ENCODE measurements at regions not wholly inside any gene's neighbourhood (a gene's known extent, or its start where the extent isn't known, plus 50 kb on each side); places are given as distances from the start of the nearest gene placed in this dataset.

- BruUV-seq (replicated peaks), result no TSS peak
- Histone ChIP-seq H3K9ac (ENCODE audit: low read length) (no peak overlapping the region), H3K36me3 (ENCODE audit: low read depth, low read length) (no peaks in the 10 kb centered on the region), H3K4me3 (ENCODE audit: low read length) (no peak overlapping the region), H3K9me3 (ENCODE audit: low read length) (no peaks in the 10 kb centered on the region), H3K79me2 (ENCODE audit: low read length) (no peaks in the 10 kb centered on the region), H4K20me1 (ENCODE audit: low read length) (no peaks in the 10 kb centered on the region), H3K4me2 (ENCODE audit: low read length) (no peak overlapping the region), H3F3A (ENCODE audit: low read length, unreplicated experiment) (no peaks in the 10 kb centered on the region), H2AFZ (ENCODE audit: low read length) (no peak overlapping the region), H3K9me2 (replicated peaks; ENCODE audit: low read length) (no peaks in the 10 kb centered on the region), H3K27ac (ENCODE audit: low read length) (no peak overlapping the region), H3K27me3 (ENCODE audit: low read length) (no peaks in the 10 kb centered on the region), H3K4me1 (ENCODE audit: insufficient read depth, low read length) (peaks cover 7% of the 10 kb centered on the region; the same call in 1 of the 2 replicates)
- no peak for DNase-seq
- intact Hi-C loops (cut with micrococcal nuclease), result no loop called here
- ChIA-PET CTCF (no interaction called here), POLR2A (ENCODE audit: unreplicated experiment) (no interaction called here)
- TF ChIP-seq CTCF (conservative IDR thresholded peaks at IDR 0.05; ENCODE audit: low read depth, low read length), result no peak
- no peak for TF ChIP-seq EZH2phosphoT487 (IDR thresholded peaks at IDR 0.05; ENCODE audit: borderline replicate concordance, low read length)
- ATAC-seq, result no peak
Measured at GRCh38 chr11:13074714-13075464, 65.8 kb downstream of the RASSF10 start.

- ChIA-PET CTCF (no interaction called here), POLR2A (ENCODE audit: unreplicated experiment) (no interaction called here)
- Histone ChIP-seq H2AFZ (ENCODE audit: low read length) (no peak overlapping the region), H3K9me3 (ENCODE audit: low read length) (no peaks in the 10 kb centered on the region), H3K4me1 (ENCODE audit: insufficient read depth, low read length) (peaks cover 7% of the 10 kb centered on the region; the same call in 1 of the 2 replicates), H4K20me1 (ENCODE audit: low read length) (no peaks in the 10 kb centered on the region), H3K4me3 (ENCODE audit: low read length) (no peak overlapping the region), H3K27ac (ENCODE audit: low read length) (no peak overlapping the region), H3K36me3 (ENCODE audit: low read depth, low read length) (no peaks in the 10 kb centered on the region), H3F3A (ENCODE audit: low read length, unreplicated experiment) (no peaks in the 10 kb centered on the region), H3K27me3 (ENCODE audit: low read length) (no peaks in the 10 kb centered on the region), H3K9me2 (replicated peaks; ENCODE audit: low read length) (no peaks in the 10 kb centered on the region), H3K4me2 (ENCODE audit: low read length) (no peak overlapping the region; the same call in 1 of the 2 replicates), H3K9ac (ENCODE audit: low read length) (no peak overlapping the region), H3K79me2 (ENCODE audit: low read length) (no peaks in the 10 kb centered on the region)
- peak; percentile 60 for DNase-seq
- ATAC-seq, result no peak
- intact Hi-C loops (cut with micrococcal nuclease), result no loop called here
- TF ChIP-seq EZH2 (IDR thresholded peaks at IDR 0.05; ENCODE audit: low read length, unreplicated experiment) (no peak), CTCF (conservative IDR thresholded peaks at IDR 0.05; ENCODE audit: low read depth, low read length) (no peak), EZH2phosphoT487 (IDR thresholded peaks at IDR 0.05; ENCODE audit: borderline replicate concordance, low read length) (no peak)
- BruUV-seq (replicated peaks), result no TSS peak
Measured at GRCh38 chr11:13076961-13077360, 67.8 kb downstream of the RASSF10 start.

GRCh38 chr11:13080861-13081260, 71.7 kb downstream of the RASSF10 start:
- DNase-seq (no peak), ATAC-seq (no peak)
- Histone ChIP-seq H3K9ac (ENCODE audit: low read length) (no peak overlapping the region), H3K27ac (ENCODE audit: low read length) (no peak overlapping the region), H3K79me2 (ENCODE audit: low read length) (no peaks in the 10 kb centered on the region), H3K4me3 (ENCODE audit: low read length) (no peak overlapping the region), H3K27me3 (ENCODE audit: low read length) (no peaks in the 10 kb centered on the region), H3K36me3 (ENCODE audit: low read depth, low read length) (no peaks in the 10 kb centered on the region), H4K20me1 (ENCODE audit: low read length) (no peaks in the 10 kb centered on the region), H3K4me2 (ENCODE audit: low read length) (no peak overlapping the region), H3K4me1 (ENCODE audit: insufficient read depth, low read length) (peaks cover 7% of the 10 kb centered on the region; the same call in 1 of the 2 replicates), H3K9me2 (replicated peaks; ENCODE audit: low read length) (no peaks in the 10 kb centered on the region), H2AFZ (ENCODE audit: low read length) (no peak overlapping the region), H3K9me3 (ENCODE audit: low read length) (no peaks in the 10 kb centered on the region), H3F3A (ENCODE audit: low read length, unreplicated experiment) (no peaks in the 10 kb centered on the region)
- BruUV-seq (replicated peaks), result no TSS peak
- ChIA-PET CTCF (no interaction called here), POLR2A (ENCODE audit: unreplicated experiment) (interaction anchor here (0.5 kb wide), 1 partner anchor 19 kb away, joined by 4 read pairs; no protein-coding TSS in a partner anchor)
- TF ChIP-seq EZH2phosphoT487 (IDR thresholded peaks at IDR 0.05; ENCODE audit: borderline replicate concordance, low read length) (no peak), EZH2 (IDR thresholded peaks at IDR 0.05; ENCODE audit: low read length, unreplicated experiment) (no peak), CTCF (conservative IDR thresholded peaks at IDR 0.05; ENCODE audit: low read depth, low read length) (no peak)
- intact Hi-C loops (cut with micrococcal nuclease), result no loop called here

Measured in PC-3 (cell line).